ENCODE measurements at regions not wholly inside any gene's neighbourhood (a gene's known extent, or its start where the extent isn't known, plus 50 kb on each side); places are given as distances from the start of the nearest gene placed in this dataset.

DNA sequence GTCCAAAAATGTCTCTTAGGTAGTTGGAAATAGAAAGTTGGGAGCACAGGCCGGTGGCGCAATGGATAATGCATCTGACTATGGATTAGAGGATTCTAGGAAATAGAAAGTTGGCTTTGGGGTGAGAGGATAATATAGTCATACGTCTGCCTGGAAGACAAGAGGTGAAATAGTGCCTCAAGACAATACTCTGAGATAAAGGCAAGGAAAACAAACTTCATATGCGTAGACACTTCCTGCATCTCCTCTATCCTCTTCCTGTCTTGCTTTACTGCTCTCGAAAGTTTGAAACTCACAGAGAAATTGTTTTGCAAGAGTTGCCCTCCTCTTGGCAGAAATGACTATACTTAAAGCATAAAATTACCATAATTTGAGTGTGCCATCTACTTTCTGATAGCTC, 153.2 kb upstream of the FBXL7 start:
- WGBS (ENCODE audit: insufficient coverage), result 50% methylated on average over 3 of the region's 5 CpGs
- Mint-ChIP-seq H3K4me1 (no peaks in the 10 kb centered on the region), H3K27me3 (no peaks in the 10 kb centered on the region), H3K9me3 (ENCODE audit: insufficient read depth) (peaks cover 5% of the 10 kb centered on the region), H3K27ac (no peak overlapping the region), H3K4me3 (no peak overlapping the region)
- Histone ChIP-seq H2AFZ (ENCODE audit: insufficient read depth, low read depth, low read length, poor library complexity, severe bottlenecking) (no peak overlapping the region), H3K9me3 (ENCODE audit: control extremely low read depth in 1 of 3, control insufficient read depth in 2 of 3, insufficient read depth in 1 of 3, low read length in 2 of 3) (peaks cover 0 to 2% (median 2%) of the 10 kb centered on the region in 3 donors), H3K79me2 (ENCODE audit: control insufficient read depth, insufficient read depth, low read length) (no peaks in the 10 kb centered on the region), H3K9ac (ENCODE audit: low read length) (no peak overlapping the region), H3K36me3 (replicated peaks in 1 of 2; ENCODE audit: control extremely low read depth in 1 of 2, control insufficient read depth in 1 of 2, extremely low read depth in 1 of 2, insufficient read depth in 2 of 2, low read length in 1 of 2) (no peaks in the 10 kb centered on the region), H3K27ac (ENCODE audit: low read length in 2 of 2) (no peak overlapping the region), H3K4me2 (replicated peaks; ENCODE audit: low read depth, low read length, poor library complexity, severe bottlenecking) (no peak overlapping the region), H3K27me3 (replicated peaks in 1 of 4; ENCODE audit: control extremely low read depth in 1 of 4, control insufficient read depth in 3 of 4, insufficient read depth in 4 of 4, low read length in 3 of 4) (no peaks in the 10 kb centered on the region), H3K4me3 (ENCODE audit: control extremely low read depth in 1 of 5, extremely low read depth in 1 of 5, insufficient read depth in 1 of 5, low read depth in 2 of 5, low read length in 4 of 5) (no peak overlapping the region), H3K4me1 (ENCODE audit: control insufficient read depth in 2 of 2, insufficient read depth in 2 of 2, low read length in 2 of 2) (no peaks in the 10 kb centered on the region), H4K20me1 (ENCODE audit: control insufficient read depth, insufficient read depth, low read length, poor library complexity, severe bottlenecking) (no peaks in the 10 kb centered on the region)
- POLR2A ChIA-PET, result no interaction called here
- no peak for DNase-seq
- CTCF ChIA-PET, result no interaction called here
- no peak for TF ChIP-seq EZH2 (IDR thresholded peaks at IDR 0.05; ENCODE audit: borderline replicate concordance, insufficient read depth, low read depth, low read length, poor library complexity, severe bottlenecking)
- TF ChIP-seq CTCF (IDR thresholded peaks at IDR 0.05), result no peak
- ATAC-seq (ENCODE audit: low read depth), result no peak
- intact Hi-C loops (cut with micrococcal nuclease), result no loop called here

DNA sequence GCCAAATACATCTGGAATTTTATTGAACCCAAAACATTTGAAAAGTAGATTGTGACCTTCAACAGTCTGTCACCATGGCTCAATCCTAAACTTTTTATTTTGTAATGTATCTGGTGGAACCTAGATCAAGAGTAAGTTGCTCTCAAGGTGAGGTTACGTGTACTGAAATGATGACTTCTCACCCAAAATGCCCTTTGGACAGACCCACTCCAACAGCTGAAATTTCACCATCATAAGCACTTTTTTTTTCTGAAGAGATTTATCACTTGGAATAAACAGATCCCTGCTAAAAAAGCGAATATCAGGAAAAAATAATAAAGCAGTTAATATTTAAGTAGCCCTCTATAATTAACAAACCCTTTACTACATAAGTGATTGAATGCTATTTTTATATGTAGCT, 155.0 kb upstream of the FBXL7 start:
- no peaks in the 10 kb centered on the region for H3K4me1 Mint-ChIP-seq
- no peak for ATAC-seq (ENCODE audit: low read depth)
- H3K79me2 ChIP-seq (ENCODE audit: control insufficient read depth, insufficient read depth, low read length), result no peaks in the 10 kb centered on the region

More for the DNA sequence above, 155.0 kb upstream of the FBXL7 start:
- intact Hi-C loops (cut with micrococcal nuclease), result no loop called here
- WGBS (ENCODE audit: insufficient coverage), result 80% methylated on average over 1 of the region's 2 CpGs
- Histone ChIP-seq H3K9ac (ENCODE audit: low read length) (no peak overlapping the region), H3K4me2 (replicated peaks; ENCODE audit: low read depth, low read length, poor library complexity, severe bottlenecking) (no peak overlapping the region), H3K36me3 (replicated peaks in 1 of 2; ENCODE audit: control extremely low read depth in 1 of 2, control insufficient read depth in 1 of 2, extremely low read depth in 1 of 2, insufficient read depth in 2 of 2, low read length in 1 of 2) (no peaks in the 10 kb centered on the region), H3K27ac (ENCODE audit: low read length in 2 of 2) (no peak overlapping the region), H3K27me3 (replicated peaks in 1 of 4; ENCODE audit: control extremely low read depth in 1 of 4, control insufficient read depth in 3 of 4, insufficient read depth in 4 of 4, low read length in 3 of 4) (no peaks in the 10 kb centered on the region), H4K20me1 (ENCODE audit: control insufficient read depth, insufficient read depth, low read length, poor library complexity, severe bottlenecking) (no peaks in the 10 kb centered on the region), H3K4me1 (ENCODE audit: control insufficient read depth in 2 of 2, insufficient read depth in 2 of 2, low read length in 2 of 2) (no peaks in the 10 kb centered on the region), H3K9me3 (ENCODE audit: control extremely low read depth in 1 of 3, control insufficient read depth in 2 of 3, insufficient read depth in 1 of 3, low read length in 2 of 3) (peaks cover 0 to 2% (median 2%) of the 10 kb centered on the region in 3 donors), H2AFZ (ENCODE audit: insufficient read depth, low read depth, low read length, poor library complexity, severe bottlenecking) (no peak overlapping the region), H3K4me3 (ENCODE audit: control extremely low read depth in 1 of 5, extremely low read depth in 1 of 5, insufficient read depth in 1 of 5, low read depth in 2 of 5, low read length in 4 of 5) (no peak overlapping the region)
- POLR2A ChIA-PET, result no interaction called here
- TF ChIP-seq EZH2 (IDR thresholded peaks at IDR 0.05; ENCODE audit: borderline replicate concordance, insufficient read depth, low read depth, low read length, poor library complexity, severe bottlenecking), result no peak
- TF ChIP-seq CTCF (IDR thresholded peaks at IDR 0.05), result no peak
- CTCF ChIA-PET, result no interaction called here
- H3K4me3 Mint-ChIP-seq, result no peak overlapping the region
- H3K9me3 Mint-ChIP-seq (ENCODE audit: insufficient read depth), result peaks cover 5% of the 10 kb centered on the region
- H3K27me3 Mint-ChIP-seq, result no peaks in the 10 kb centered on the region
- DNase-seq, result no peak
- no peak overlapping the region for H3K27ac Mint-ChIP-seq

All from B cell (primary cell).